NOMO-1 treated with dmso at 0.1 percent for 144 hours (cell line): ENCODE measurements at regions not wholly inside any gene's neighbourhood (a gene's known extent, or its start where the extent isn't known, plus 50 kb on each side); places are given as distances from the start of the nearest gene placed in this dataset.

Source experiments
- DNase-seq: peaks from one replicate; lab custom pipeline; 2025; ENCODE audit not compliant: unreplicated experiment; lab: John Stamatoyannopoulos, UW

DNA sequence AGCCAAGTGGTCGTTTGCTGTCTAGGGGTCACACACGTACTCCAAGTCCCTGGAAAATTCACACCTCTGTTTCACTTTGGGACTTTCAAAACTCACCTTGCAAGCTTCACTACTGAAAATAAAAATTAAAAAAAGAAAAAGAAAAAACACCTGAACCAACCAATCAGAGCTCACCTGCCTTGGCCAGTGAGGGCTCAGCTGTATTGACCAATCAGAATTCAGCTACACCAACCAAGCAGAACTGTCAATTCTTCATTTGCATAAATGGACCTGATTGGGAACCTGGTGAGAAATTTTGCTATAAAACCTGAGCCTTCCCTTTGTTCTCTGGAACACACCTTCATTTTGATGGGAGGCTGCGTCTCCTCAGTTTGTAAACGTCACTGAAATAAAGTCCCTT lies 176.4 kb downstream of the TTC32 start:
- no peak for DNase-seq

DNA sequence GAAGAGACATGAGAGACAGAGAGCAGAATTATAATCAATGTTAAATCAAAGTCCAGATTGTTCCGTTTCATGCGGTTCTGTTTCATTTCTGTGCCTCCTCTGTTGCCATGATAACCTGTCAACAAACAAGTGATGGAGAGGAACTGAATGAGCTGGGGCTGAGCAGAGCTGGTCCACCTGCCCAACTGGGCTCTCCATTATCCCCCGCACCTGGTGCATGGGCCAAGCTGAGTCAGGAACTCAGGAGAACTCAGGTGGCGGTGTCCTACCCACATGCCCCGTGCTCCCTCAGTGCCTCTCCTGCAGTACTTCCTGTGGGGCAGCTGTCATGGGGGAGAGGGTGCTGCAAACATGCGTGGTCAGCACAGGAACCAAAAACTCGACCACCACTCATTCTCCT lies 178.8 kb downstream of the TTC32 start:
- DNase-seq, result no peak

DNA sequence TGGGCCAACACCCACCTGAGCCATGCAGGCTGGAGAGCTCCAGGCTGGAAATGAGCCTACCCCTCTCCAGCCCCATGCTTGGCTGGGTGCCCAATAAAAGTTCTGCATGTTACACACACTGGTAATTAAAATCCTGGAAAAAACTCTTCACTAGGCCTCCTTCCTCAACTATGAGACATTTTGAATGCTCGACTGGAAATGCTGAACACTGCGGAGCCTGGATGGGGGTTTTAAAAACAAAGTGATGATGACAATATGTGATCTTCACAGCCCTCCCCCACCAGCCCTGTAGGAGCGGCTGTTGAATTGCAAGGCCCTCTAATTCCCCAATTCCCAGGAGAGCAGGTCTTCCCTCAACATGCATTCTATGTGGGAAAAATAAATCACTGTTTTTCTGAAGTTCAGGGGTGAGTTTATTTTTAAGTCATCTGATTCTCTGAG lies 179.2 kb downstream of the TTC32 start:
- no peak for DNase-seq

GRCh38 chr2:19720306-19720705 lies 181.5 kb downstream of the TTC32 start:
- no peak for DNase-seq

- no peak for DNase-seq
Measured at GRCh38 chr2:19719540-19719939, 182.2 kb downstream of the TTC32 start.

- no peak for DNase-seq
Measured at GRCh38 chr2:19717446-19717845, 184.3 kb downstream of the TTC32 start.

DNA sequence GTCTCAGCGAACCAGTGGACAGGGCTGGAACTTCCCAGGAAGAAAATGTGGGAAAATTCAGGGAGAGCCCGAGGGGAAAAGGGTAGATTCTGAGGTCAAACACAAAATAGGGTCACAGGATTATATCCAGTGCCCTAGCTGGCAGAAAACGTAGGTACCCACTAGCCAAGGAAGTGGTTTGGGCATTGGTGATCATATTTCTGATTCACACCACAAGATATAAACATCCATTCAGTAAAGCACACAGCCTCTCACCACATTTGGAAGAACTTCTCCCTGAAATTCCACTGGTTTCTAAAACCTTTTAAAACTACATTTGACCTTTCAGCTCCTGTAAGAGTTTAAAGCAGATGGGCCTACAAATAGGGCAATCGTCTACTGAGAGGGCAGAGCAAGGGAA lies 186.9 kb downstream of the TTC32 start:
- no peak for DNase-seq

DNA sequence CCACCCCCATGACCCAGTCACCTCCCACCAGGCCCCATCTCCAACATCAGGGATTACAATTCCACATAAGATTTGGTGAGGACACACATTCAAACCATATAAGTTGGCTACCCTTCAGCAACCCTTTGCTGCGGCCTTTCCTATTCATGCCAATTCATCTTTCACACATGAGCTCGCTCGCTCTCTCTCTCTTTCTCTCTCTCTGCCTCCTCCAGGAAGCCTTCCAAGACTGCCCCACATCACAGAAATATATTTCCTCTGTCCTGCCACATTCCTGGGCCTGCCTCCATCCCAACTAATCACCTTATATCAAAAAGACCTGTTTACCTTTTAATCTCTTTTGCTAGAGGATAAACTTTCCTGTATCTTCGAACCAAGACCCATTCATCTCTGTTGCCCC lies 188.9 kb downstream of the TTC32 start:
- DNase-seq, result no peak

GRCh38 chr2:19711470-19712372 lies 190.1 kb downstream of the TTC32 start:
- DNase-seq, result no peak

DNA sequence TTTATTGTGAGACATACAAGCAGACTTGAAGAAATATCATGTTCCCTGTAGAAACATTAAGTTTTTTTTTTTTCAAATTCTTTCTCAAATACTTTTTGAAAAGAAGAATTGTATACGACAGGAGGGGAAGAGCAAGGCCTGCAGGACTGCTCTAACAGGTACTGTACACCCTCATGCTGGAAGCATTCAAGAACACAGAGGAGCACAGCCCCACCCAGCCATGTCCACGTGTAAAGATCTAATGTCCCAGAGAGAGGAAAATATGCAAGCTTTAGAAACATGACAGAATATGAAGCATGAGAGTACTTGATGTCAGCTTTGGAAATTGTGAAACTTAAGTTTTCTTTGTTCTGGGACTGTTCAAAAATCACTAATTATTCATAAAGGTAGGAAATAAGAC lies 191.6 kb downstream of the TTC32 start:
- DNase-seq, result no peak

DNA sequence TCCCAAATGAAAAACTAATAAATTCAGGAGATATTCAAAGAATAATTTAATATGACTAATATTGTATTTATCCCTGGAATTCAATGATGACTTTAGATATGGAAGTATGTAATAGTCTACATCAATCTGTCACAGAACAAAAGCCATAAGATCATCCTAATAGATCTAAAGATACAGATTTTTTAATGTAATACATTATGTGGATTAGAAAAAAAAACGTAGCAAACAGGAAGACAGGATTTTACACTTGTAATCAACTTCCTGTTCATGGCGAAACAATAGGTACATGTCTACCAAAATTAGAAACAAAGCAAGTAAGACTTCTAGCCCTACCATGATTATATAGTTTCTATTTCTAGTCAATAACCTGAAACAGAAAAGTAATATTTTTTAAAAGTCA lies 192.2 kb downstream of the TTC32 start:
- no peak for DNase-seq

DNA sequence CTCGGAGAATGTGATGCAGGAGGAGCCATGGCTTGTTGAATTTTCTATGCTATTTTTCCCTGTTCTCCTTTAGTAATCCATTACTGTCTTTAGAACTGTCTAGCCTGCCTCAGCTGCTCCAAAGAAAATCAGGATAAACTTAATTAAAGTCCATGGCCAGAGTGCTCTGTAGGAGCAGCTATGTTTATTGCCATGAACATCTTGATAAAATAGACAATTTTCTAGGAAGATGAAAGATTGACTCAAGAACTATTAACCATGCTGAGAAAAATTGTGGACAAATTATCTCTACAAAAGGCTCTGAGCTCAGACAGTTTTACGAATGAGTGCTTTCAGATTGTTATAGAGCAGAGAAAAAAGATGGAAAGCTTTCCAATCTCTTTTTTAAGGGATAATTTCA lies 193.0 kb downstream of the TTC32 start:
- DNase-seq, result no peak

DNA sequence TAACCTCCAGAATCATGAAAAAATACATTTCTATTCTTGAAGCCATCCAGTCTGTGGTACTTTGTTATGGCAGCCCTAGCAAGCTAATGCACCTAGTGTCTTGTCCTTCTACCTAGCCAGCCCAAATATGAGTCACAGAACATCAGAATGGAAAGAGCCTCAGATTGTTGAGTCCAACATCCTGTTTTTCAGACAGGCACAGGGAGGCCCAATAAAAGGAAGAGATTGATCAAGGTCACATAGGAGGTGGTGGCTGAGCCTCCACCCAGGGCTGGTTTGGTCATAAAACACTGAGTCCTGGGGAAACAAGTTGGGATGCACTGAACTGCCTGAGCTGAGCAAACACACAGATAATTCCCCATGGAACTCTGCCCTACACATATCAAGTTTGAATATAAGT lies 195.5 kb downstream of the TTC32 start:
- no peak for DNase-seq

GRCh38 chr2:19702267-19702666 lies 199.5 kb downstream of the TTC32 start:
- DNase-seq, result no peak

GRCh38 chr2:19700861-19701585 lies 200.8 kb downstream of the TTC32 start:
- DNase-seq, result no peak

GRCh38 chr2:19697131-19697530 lies 204.7 kb downstream of the TTC32 start:
- no peak for DNase-seq

- no peak for DNase-seq
Measured at GRCh38 chr2:19695706-19696105, 206.1 kb downstream of the TTC32 start.

DNA sequence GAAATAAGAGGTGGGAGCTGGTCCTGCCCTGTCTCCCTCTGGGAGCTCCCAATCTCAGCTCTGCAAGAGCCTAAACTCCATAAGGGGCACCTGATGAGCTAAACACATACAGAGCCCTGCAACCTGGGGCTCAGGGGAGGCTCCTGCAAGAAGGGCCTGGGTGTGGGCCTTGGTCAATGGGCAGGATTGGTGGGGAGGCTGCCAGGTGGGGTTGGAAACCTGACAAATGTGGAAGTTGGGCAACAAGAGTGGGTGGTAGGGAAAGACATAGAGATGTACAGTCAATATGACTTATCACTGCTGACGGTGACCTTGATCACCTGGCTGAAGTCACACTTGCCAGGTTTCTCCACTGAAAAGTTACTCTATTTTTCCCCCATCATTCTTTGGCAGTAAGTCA lies 209.9 kb downstream of the TTC32 start:
- no peak for DNase-seq

DNA sequence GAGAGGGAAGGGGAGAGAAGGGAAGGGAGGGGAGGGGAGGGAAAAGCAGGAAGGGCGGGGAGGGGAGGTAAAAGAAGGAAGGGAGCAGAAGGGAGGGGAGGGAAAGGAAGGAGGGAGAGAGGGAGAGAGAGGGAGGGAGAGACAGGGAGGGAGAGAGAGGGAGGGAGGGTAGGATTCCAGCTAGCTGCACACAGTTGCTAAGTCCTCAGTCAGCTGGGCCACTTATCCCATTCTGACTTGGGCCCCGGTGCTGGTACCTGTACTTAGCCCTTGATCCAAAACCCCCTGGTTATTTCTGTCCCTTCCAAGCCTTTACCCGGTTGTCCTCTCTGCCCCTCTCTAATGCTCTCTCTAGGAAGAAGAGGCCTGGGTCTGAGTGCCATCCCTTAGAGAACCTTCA lies 211.4 kb downstream of the TTC32 start:
- no peak for DNase-seq

DNA sequence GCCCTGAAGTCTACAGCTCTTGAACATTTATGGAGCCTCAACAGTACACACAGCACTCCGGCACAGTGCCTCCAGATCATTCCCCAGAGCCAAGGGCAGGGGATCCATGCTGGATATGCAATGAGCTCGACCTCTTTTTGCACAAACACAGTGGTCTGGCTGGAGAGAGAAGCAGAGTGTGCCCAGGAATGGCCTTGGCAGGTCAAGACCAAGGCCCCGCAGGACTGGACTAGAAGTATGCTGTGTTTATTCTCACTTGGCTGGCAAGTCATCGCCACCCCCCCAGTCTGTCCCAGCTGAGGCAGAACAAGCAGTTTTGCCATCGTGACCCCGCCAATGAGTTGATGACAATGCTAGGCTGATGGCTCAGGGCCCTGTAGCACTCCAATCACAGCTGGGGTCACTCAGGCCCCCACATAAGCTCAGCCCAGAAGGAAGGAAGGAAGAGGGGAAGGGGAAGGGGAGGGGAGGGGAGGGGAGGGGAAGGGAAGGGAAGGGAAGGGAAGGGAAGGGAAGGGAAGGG lies 212.1 kb downstream of the TTC32 start:
- no peak for DNase-seq

- DNase-seq, result no peak
Measured at GRCh38 chr2:19688059-19688458, 213.7 kb downstream of the TTC32 start.

DNA sequence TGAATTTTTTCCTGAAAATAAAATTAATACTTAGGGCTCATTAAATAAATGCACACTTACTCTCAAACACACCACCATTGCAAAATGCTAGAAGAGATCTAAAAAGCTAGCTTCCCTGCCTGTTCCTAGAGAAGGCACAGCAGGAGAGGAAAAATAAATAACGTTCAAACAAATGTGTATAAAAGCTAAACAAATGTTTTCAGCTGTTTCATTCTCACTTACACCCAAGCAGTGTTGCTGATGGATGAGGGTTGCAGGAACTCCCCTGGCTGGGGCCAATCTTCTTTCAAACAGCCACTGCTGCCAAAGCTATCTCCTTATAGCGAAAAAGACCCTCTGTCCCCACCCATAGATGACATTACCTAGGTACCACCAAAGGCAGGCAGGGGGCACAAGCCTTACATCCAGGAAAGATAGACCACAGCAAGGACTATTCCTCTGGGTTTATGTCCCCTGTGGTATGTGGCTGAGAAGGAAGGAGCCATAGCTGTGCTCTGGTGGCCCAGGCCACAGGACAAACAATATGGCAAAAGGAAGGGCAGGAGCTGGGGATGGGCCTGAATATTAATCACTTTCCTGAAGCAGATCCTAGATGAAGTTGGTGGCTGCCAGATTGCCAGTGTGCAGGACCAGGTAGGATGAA lies 214.6 kb downstream of the TTC32 start:
- no peak for DNase-seq
